HEK293 (cell line): ENCODE measurements at regions not wholly inside any gene's neighbourhood (a gene's known extent, or its start where the extent isn't known, plus 50 kb on each side); places are given as distances from the start of the nearest gene placed in this dataset.

ENCODE experiments used
- BCL11A ChIP-seq: fragments of 450-650 bp; formaldehyde crosslinking; IDR thresholded peaks from 2 replicates; pipeline ENCODE4 v1.5.1; 2016; ENCODE audit warnings: low read depth, missing biosample characterization, missing genetic modification characterization
- CTCF ChIP-seq: fragments of 450-650 bp; formaldehyde crosslinking; IDR thresholded peaks from 2 replicates; pipeline ENCODE4 v1.5.1; 2016; ENCODE audit warnings: missing biosample characterization, missing genetic modification characterization
- ZNF792 ChIP-seq: fragments of 450-650 bp; formaldehyde crosslinking; IDR thresholded peaks from 2 replicates; pipeline ENCODE4 v1.5.1; 2016; ENCODE audit warnings: missing biosample characterization, missing genetic modification characterization

GRCh38 chr10:9015447-9015846, 961.0 kb downstream of the GATA3 start:
- TF ChIP-seq ZNF792 (tag by site-specific recombination) (no peak), CTCF (tag by site-specific recombination) (no peak), BCL11A (tag by site-specific recombination) (no peak)
